ENCODE measurements at regions not wholly inside any gene's neighbourhood (a gene's known extent, or its start where the extent isn't known, plus 50 kb on each side); places are given as distances from the start of the nearest gene placed in this dataset.

DNA sequence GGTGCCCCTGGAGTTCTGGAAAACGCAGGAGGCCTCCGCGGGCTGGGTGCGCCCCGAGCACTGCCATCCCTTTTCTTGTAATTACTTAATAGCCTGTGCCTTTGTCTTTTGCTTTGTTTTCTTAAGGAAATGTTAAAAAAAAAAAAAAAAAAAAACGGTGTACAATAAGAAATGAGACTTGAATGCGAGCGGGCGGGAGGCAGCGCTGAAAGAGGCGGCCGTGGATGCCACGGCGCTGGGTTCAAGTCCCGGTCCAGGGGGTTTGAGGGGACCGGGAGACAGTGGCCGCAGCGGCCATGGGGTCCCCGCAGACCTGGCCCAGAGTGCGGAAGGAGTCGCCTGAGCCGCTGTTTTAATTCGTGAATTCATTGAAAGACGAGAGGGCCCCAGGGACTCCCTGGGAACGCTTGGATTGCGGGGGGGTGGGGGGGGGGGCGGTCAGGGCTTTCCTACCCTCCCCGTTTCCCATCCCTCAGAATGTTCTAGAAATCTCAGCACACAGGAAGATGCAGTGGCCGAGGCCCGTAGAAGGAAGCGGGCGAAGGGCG, 349.2 kb upstream of the ARGLU1 start:
- TF ChIP-seq, protein P1, sequence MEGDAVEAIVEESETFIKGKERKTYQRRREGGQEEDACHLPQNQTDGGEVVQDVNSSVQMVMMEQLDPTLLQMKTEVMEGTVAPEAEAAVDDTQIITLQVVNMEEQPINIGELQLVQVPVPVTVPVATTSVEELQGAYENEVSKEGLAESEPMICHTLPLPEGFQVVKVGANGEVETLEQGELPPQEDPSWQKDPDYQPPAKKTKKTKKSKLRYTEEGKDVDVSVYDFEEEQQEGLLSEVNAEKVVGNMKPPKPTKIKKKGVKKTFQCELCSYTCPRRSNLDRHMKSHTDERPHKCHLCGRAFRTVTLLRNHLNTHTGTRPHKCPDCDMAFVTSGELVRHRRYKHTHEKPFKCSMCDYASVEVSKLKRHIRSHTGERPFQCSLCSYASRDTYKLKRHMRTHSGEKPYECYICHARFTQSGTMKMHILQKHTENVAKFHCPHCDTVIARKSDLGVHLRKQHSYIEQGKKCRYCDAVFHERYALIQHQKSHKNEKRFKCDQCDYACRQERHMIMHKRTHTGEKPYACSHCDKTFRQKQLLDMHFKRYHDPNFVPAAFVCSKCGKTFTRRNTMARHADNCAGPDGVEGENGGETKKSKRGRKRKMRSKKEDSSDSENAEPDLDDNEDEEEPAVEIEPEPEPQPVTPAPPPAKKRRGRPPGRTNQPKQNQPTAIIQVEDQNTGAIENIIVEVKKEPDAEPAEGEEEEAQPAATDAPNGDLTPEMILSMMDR (conservative IDR thresholded peaks at IDR 0.05): no peak
- no peak for TF ChIP-seq ZFX (IDR thresholded peaks at IDR 0.05)
- H3K27ac ChIP-seq: peak overlapping the region; percentile 75

DNA sequence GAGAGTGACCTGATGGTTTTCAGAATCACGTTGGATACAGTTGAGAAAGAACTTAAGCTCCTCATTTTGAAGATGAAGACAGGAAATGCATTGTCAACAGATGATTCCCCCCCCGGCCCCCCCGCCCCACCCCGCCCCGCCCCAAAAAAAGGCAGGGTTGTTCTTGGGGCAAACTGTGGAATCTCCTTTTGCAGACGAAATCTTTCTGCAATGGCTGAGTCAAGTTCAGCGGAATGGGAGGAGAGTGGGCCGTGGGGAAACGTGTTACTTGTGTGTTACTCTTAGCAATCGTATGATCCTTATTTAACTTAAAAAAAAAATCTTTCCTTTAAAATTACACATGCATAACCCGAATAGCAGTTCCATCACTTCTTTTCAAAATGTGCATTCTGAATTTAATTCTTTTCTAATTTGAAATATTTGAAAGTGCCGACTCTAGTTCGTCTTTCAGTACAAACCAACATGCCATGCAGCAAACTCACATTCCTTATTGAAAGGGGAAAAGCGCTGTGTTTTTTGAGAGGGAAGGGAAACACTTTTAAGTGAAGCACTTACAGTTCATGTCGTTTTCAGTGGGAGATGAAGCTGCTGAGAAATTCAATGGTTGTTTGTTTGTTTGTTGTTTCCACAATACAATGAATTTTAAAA, 348.5 kb upstream of the ARGLU1 start:
- no peak for TF ChIP-seq ZFX (IDR thresholded peaks at IDR 0.05)
- TF ChIP-seq, protein P1 (conservative IDR thresholded peaks at IDR 0.05): no peak
- H3K27ac ChIP-seq: no peak overlapping the region

- H3K27ac ChIP-seq: no peak overlapping the region
- TF ChIP-seq ZFX (IDR thresholded peaks at IDR 0.05): no peak
- TF ChIP-seq, protein P1 (conservative IDR thresholded peaks at IDR 0.05): no peak
Measured at GRCh38 chr13:106915146-106915545, 347.2 kb upstream of the ARGLU1 start.

GRCh38 chr13:106911627-106912026, 343.7 kb upstream of the ARGLU1 start:
- no peak overlapping the region for H3K27ac ChIP-seq
- no peak for TF ChIP-seq ZFX (IDR thresholded peaks at IDR 0.05)
- TF ChIP-seq, protein P1 (conservative IDR thresholded peaks at IDR 0.05): no peak

DNA sequence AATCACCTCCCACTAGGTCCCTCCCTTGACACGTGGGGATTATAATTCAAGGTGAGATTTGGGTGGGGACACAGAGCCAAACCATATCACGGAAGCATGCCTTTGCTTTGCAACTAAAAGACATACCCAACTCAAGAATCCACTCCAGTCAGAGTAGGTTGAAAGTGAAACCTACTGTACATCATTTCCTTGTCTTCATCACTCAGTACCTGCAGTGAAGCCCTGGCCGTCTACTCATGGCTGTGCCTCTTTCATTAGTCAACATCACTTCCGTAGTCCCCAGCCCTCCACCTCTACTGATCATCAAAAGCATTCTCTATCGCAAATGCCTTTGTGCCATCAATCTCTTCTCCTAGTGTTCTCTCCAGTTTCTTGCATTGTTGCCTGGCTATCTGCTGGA, 343.1 kb upstream of the ARGLU1 start:
- TF ChIP-seq ZFX (IDR thresholded peaks at IDR 0.05): no peak
- TF ChIP-seq, protein P1 (conservative IDR thresholded peaks at IDR 0.05): no peak

GRCh38 chr13:106906426-106906996, 338.6 kb upstream of the ARGLU1 start:
- TF ChIP-seq ZFX (IDR thresholded peaks at IDR 0.05): no peak
- TF ChIP-seq, protein P1 (conservative IDR thresholded peaks at IDR 0.05): no peak
- no peak overlapping the region for H3K27ac ChIP-seq

More for the DNA sequence above, 343.1 kb upstream of the ARGLU1 start:
- H3K27ac ChIP-seq: no peak overlapping the region

DNA sequence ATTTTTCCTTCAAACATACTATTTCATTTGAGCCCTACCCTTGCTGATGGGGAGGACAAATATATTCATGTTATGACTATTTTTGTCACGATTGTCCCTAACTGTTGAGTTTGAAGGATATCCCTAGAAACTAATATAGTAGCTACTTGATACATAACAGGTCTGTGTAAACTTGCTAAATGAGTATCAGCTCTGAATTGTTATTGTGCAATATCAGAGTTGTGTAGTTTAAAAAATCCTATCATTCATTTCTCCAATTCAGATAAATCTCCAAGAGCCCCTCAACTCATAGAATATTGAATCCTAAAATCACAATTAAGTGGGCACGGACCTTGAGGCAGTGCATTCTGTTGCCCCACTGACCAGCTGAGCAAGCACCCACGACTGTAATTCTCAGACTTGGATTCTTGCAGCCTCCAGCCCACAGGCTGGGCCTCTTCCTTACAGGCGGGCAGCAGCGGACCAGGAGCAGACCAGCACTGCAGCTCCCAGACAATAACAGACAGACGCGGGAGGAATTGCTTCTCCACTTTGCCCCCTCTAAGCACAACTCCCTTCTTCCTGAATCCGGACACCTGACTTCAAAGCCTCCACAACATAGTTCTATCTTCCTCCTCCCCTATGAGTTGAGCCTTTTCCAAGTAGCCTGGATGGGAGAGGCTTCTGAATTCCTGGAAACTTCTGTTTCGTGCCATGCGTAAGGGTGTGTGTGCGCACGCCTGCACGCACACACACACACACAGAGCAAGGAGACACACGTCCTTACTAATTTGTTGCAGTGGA, 337.6 kb upstream of the ARGLU1 start:
- TF ChIP-seq, protein P1 (conservative IDR thresholded peaks at IDR 0.05): no peak
- no peak for TF ChIP-seq ZFX (IDR thresholded peaks at IDR 0.05)
- no peak overlapping the region for H3K27ac ChIP-seq

Measured in C4-2B (cell line).